Transverse colon (tissue), 4 donors: ENCODE measurements at regions not wholly inside any gene's neighbourhood (a gene's known extent, or its start where the extent isn't known, plus 50 kb on each side); places are given as distances from the start of the nearest gene placed in this dataset.

ENCODE experiments used
- DNase-seq: peaks from one replicate; pipeline ENCODE4 v3.0.0-alpha.2; 2019
- H3K27ac ChIP-seq, 4 donors: fragments of 200-600 bp; sonication (generic); 2 replicates each; pipeline ENCODE4 v1.5.1; 2016 to 2018; ENCODE audit warnings: inconsistent platforms in 4 of 4
- H3K27me3 ChIP-seq: fragments of 200-600 bp; sonication (generic); 2 replicates; pipeline ENCODE4 v1.5.1; 2017; ENCODE audit warnings: inconsistent platforms
- H3K36me3 ChIP-seq, 4 donors: fragments of 200-600 bp; sonication (generic); 2 replicates each; pipeline ENCODE4 v1.5.1; 2017 to 2019; ENCODE audit warnings: inconsistent platforms in 4 of 4
- H3K4me1 ChIP-seq, 4 donors: fragments of 200-600 bp; sonication (generic); 2 replicates each; pipeline ENCODE4 v1.5.1; 2017 to 2020; ENCODE audit warnings: inconsistent platforms in 4 of 4
- H3K4me3 ChIP-seq, 4 donors: fragments of 200-600 bp; sonication (generic); 1 replicate in 1 of 4; 2 replicates in 3 of 4; pipeline versions ENCODE4 v1.5.1 to v1.6.1; 2017 to 2019; ENCODE audit warnings: inconsistent platforms in 4 of 4
- H3K9me3 ChIP-seq, 2 donors: fragments of 200-600 bp; sonication (generic); 2 replicates each; pipeline ENCODE4 v1.5.1; 2017 to 2019; ENCODE audit warnings: inconsistent platforms in 2 of 2
- CTCF ChIP-seq, 5 experiments: fragments of 200-600 bp in 3 of 5; fragments of 450-650 bp in 2 of 5; sonication (generic) in 3 of 5; IDR thresholded peaks; 1 replicate in 2 of 5; 2 replicates in 3 of 5; pipeline ENCODE4 v1.5.1; 2016 to 2017; ENCODE audit warnings: antibody characterized with exemption in 5 of 5, inconsistent platforms in 3 of 5, mild to moderate bottlenecking in 2 of 5, moderate library complexity in 1 of 5
- EP300 ChIP-seq: sonication (generic); formaldehyde crosslinking; IDR thresholded peaks from one replicate; pipeline ENCODE4 v1.6.1; 2017; ENCODE audit warnings: antibody characterized with exemption, low read depth
- POLR2A ChIP-seq: fragments of 450-650 bp; IDR thresholded peaks from one replicate; pipeline ENCODE4 v1.6.1; 2016; ENCODE audit warnings: antibody characterized with exemption, mild to moderate bottlenecking, moderate library complexity
- POLR2AphosphoS5 ChIP-seq, 3 donors: sonication (generic); formaldehyde crosslinking; IDR thresholded peaks; one replicate each; pipeline ENCODE4 v1.6.1; 2016; ENCODE audit warnings: antibody characterized with exemption in 3 of 3
- WGBS, 2 donors: methylation state at CpG; one replicate each; pipeline ENCODE4 v1.1.5; 2018; ENCODE audit warnings: low coverage in 1 of 2; 5-methylcytosine and 5-hydroxymethylcytosine counted together
- in situ Hi-C, 4 donors: fragments of 200-750 bp; cut with MboI; loops; one replicate each; pipeline versions ENCODE4 v1.15.0 to v1.15.1; 2017; ENCODE audit warnings: low sequenced_read_pairs in 3 of 4, low pct_ligation_motif_present in 1 of 4, low pct_unique_long_range_greater_than_20kb in 1 of 4
- intact Hi-C: fragments of 100-400 bp; cut with DNase I; formaldehyde crosslinking; loops from one replicate; pipeline ENCODE4 v1.15.1; 2023; ENCODE audit warnings: low total_unique reads

GRCh38 chr9:16030528-16031185, 477.8 kb downstream of the CCDC171 start:
- no peaks in the 10 kb centered on the region for H3K27me3 ChIP-seq
- in situ Hi-C loops (no loop called here), intact Hi-C loops (no loop called here)
- no peak overlapping the region for H3K27ac ChIP-seq
- 58 to 63% methylated on average over 3 to 8 of the region's 8 CpGs for WGBS, 2 donors
- no peaks in the 10 kb centered on the region for H3K36me3 ChIP-seq
- no peak overlapping the region for H3K4me3 ChIP-seq
- no peaks in the 10 kb centered on the region for H3K4me1 ChIP-seq
- DNase-seq = no peak
- H3K9me3 ChIP-seq = no peaks in the 10 kb centered on the region
- no peak for TF ChIP-seq POLR2AphosphoS5 (IDR thresholded peaks at IDR 0.05)
- TF ChIP-seq POLR2A = no peak
- no peak for TF ChIP-seq CTCF (IDR thresholded peaks at IDR 0.05)
- no peak for TF ChIP-seq EP300

DNA sequence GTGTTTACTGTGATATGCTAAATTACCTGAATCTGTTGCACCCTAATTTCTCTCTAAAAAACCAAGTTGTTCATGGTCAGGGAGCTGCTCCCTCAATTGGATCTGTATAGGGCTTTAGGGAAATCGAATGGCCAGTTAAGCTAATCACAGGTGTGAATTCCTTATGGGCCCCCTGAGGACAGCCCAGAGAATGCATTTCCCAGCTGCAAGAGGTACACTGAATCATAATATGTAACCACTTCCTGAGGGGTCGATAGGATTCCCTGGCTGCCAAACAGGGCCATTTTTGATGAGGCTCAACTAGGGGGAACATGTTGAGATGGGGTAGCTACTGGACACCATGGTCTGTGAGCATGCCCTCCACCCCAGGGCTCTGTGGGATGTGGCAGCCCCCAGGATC, 478.6 kb downstream of the CCDC171 start:
- WGBS, 2 donors = 49% methylated on average over 2 of the region's 2 CpGs; no CpG with 5 or more reads in 1 of the 2 donors
- Histone ChIP-seq H3K4me1 (no peaks in the 10 kb centered on the region), H3K4me3 (no peak overlapping the region), H3K27me3 (no peaks in the 10 kb centered on the region), H3K27ac (no peak overlapping the region), H3K36me3 (no peaks in the 10 kb centered on the region), H3K9me3 (no peaks in the 10 kb centered on the region)
- in situ Hi-C loops = no loop called here
- TF ChIP-seq POLR2AphosphoS5 (IDR thresholded peaks at IDR 0.05) = no peak
- no peak for TF ChIP-seq POLR2A
- TF ChIP-seq EP300 = no peak
- TF ChIP-seq CTCF (IDR thresholded peaks at IDR 0.05) = no peak
- intact Hi-C loops = no loop called here
- DNase-seq = no peak

DNA sequence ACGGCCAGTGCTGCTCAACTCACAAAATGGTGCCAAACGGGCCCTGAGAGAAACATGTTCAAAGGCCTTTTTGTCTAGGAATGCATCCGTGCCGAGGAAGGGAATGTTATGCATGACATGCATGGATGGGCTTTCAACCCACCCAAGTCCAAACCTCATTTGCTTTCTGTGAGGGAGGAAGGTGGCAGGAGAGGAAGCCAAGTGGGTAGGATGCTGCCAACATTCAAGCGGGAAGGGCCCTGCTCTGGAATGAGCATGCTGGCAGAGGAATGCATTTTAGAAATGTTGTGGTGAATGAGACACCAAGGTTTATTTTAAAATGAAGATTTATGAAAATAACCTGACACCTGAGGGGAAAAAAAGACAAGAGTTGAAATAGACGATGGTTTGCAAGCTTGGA, 479.1 kb downstream of the CCDC171 start:
- DNase-seq = no peak
- H3K27ac ChIP-seq = no peak overlapping the region
- H3K36me3 ChIP-seq = no peaks in the 10 kb centered on the region
- H3K27me3 ChIP-seq = no peaks in the 10 kb centered on the region
- WGBS, 2 donors = 71 to 93% methylated on average over 3 to 6 of the region's 6 CpGs
- H3K4me3 ChIP-seq = no peak overlapping the region
- TF ChIP-seq POLR2A (no peak), EP300 (no peak), CTCF (IDR thresholded peaks at IDR 0.05) (no peak), POLR2AphosphoS5 (IDR thresholded peaks at IDR 0.05) (no peak)
- in situ Hi-C loops = no loop called here
- H3K9me3 ChIP-seq = no peaks in the 10 kb centered on the region
- intact Hi-C loops = no loop called here
- H3K4me1 ChIP-seq = no peaks in the 10 kb centered on the region

- WGBS, 2 donors = 76% methylated on average over 2 of the region's 2 CpGs; no CpG with 5 or more reads in 1 of the 2 donors
- Histone ChIP-seq H3K4me3 (no peak overlapping the region), H3K27ac (no peak overlapping the region), H3K9me3 (no peaks in the 10 kb centered on the region), H3K4me1 (no peaks in the 10 kb centered on the region), H3K36me3 (no peaks in the 10 kb centered on the region), H3K27me3 (no peaks in the 10 kb centered on the region)
- intact Hi-C loops (no loop called here), in situ Hi-C loops (no loop called here)
- no peak for DNase-seq
- TF ChIP-seq EP300 = no peak
Observed at GRCh38 chr9:16032799-16033198, 480.0 kb downstream of the CCDC171 start.

DNA sequence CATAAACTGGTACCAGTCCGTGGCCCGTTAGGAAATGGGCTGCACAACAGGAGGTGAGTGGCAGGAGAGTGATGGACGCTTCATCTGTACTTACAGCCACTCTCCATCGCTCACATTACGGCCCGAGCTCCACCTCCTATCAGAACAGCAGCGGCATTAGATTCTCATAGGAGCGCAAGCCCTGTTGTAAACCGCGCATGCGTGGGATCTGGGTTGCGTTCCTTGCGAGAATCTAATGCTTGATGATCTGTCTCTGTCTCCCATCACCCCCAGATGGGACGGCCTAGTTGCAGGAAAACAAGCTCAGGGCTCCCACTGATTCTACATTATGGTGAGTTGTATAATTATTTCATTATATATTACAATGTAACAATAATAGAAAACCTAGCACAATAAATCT, 480.4 kb downstream of the CCDC171 start:
- Histone ChIP-seq H3K4me1 (no peaks in the 10 kb centered on the region), H3K9me3 (no peaks in the 10 kb centered on the region), H3K27me3 (no peaks in the 10 kb centered on the region), H3K4me3 (no peak overlapping the region), H3K36me3 (no peaks in the 10 kb centered on the region), H3K27ac (no peak overlapping the region)
- DNase-seq = no peak
- WGBS, 2 donors = 90 to 100% methylated on average over 3 to 14 of the region's 14 CpGs
- in situ Hi-C loops (no loop called here), intact Hi-C loops (no loop called here)
- TF ChIP-seq CTCF (IDR thresholded peaks at IDR 0.05) = no peak
- no peak for TF ChIP-seq EP300
- no peak for TF ChIP-seq POLR2A
- TF ChIP-seq POLR2AphosphoS5 (IDR thresholded peaks at IDR 0.05) = no peak
